Hematopoietic multipotent progenitor cell treated with erythropoietin and hydrocortisone succinate and interleukin-3 and kit ligand, for 6 days (in vitro differentiated cells): ENCODE measurements at regions not wholly inside any gene's neighbourhood (a gene's known extent, or its start where the extent isn't known, plus 50 kb on each side); places are given as distances from the start of the nearest gene placed in this dataset.

Experiments used
- DNase-seq: peaks from one replicate; pipeline ENCODE4 v3.0.0-alpha.2; 2015

DNA sequence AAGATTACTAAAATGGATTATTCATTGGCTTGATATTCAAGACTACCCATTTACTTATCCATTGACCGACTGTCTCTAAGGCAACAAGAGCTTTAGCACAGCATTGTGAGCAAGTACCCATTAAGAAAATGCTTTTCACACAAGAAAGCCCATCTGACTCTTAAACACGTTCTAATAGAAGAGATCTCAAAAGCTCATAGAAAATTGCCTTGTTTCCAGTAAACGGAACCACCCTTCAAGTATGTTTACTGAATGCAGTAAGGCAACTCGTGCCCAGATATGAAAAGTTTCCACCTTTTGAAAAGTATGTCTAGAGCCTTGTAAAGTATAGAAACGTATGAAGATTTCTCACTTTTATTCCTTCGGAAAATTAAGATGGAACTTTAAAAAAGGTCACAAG lies 655.3 kb upstream of the ALCAM start:
- no peak for DNase-seq

DNA sequence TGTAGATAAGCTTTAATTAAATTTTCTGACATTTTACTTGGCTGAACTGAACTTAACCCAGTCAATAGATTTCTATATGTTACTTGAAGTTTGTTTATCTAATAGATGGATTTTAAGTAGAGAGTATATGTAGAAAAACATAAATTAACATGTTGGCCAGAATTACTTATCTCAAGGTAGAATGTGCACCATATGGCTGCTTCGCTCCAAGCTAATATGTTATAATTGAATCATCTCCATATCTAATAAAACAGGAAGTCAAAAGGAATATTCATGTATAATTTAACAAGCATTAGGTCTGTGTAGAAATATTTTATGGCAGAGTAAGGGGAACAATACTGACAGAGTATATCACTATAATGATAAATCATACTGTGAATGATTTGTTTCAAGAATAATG lies 650.7 kb upstream of the ALCAM start:
- DNase-seq, result no peak

- DNase-seq, result no peak
These were observed 648.9 kb upstream of the ALCAM start for GRCh38 chr3:104717828-104718196.

DNA sequence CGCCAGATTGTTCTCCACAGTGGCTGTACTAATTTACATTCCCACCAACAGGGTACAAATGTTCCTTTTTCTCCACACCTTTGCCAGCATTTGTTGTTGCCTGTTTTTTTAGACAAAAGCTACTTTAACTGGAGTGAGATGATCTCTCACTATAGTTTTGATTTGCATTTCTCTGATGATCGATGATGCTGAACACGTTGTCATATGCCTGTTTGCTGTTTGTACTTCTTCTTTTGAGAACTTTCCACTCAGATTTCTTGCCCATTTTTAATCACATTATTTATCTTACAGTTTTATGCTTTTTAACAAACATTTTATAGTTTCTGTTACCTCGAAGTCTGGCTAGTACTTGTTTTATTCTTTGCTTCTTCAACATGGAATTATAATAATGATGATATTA lies 643.7 kb upstream of the ALCAM start:
- no peak for DNase-seq

DNA sequence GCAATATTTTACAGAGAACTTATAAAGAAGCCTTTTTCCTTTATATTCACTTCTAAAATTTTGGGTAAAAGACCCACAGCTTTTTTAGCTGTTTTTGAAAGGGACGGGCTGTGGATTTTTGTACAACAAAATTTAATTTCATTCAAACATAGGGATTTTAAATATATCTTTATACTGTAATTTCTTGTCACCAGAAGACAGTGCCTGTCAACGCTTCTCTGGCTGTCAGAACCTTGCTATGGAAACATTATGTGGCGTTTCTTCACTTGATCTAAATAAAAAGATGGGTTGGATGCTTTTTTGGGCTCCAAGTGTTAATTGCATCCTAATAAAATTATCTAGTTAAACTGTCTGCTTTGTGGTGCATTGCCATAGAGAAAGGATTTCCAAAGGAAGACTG lies 635.6 kb upstream of the ALCAM start:
- DNase-seq, result no peak

DNA sequence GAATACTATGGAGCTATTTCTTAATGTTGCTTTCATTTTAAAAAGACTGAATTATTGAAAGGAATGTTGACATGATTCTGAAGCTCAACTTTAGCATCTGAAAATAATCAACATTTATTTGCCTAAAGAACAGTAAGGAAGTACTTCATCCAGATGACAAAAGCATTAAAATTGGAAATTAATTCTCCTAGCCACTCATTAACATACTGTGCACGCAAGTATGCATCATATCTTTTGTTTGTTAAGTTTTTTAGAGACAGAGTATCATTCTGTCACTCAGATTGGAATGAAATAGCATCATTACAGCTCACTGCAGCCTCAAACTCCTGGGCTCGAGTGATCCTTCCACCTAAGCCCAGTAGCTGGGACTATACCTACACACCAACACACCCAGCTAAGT lies 632.1 kb upstream of the ALCAM start:
- DNase-seq, result no peak

- no peak for DNase-seq
These were observed 631.0 kb upstream of the ALCAM start for GRCh38 chr3:104735691-104736090.

GRCh38 chr3:104738271-104738670 lies 628.4 kb upstream of the ALCAM start:
- DNase-seq, result no peak

GRCh38 chr3:104740874-104741379 lies 625.8 kb upstream of the ALCAM start:
- DNase-seq, result no peak

GRCh38 chr3:104742044-104742443 lies 624.7 kb upstream of the ALCAM start:
- DNase-seq, result no peak

GRCh38 chr3:104745313-104745712 lies 621.4 kb upstream of the ALCAM start:
- no peak for DNase-seq

GRCh38 chr3:104746056-104746455 lies 620.7 kb upstream of the ALCAM start:
- DNase-seq, result no peak

DNA sequence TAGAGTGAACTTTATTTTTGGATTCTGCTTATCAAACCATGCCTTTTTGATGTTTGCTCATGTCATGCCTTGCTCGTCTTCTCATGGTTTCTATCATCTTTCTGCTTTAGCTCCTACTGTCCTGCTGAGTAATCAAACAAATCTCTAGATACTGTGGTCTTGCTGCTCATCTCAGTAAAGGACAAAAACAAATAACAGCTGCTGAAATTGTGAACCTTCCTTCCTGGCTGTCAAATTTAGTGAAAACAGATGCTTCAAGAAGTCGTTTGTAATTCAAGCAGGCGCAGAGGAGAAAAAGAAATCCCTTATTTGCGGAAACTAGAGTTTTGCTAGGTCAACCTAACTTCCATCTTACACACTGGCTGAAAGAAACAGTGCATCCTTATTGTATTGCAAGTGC lies 616.1 kb upstream of the ALCAM start:
- no peak for DNase-seq

DNA sequence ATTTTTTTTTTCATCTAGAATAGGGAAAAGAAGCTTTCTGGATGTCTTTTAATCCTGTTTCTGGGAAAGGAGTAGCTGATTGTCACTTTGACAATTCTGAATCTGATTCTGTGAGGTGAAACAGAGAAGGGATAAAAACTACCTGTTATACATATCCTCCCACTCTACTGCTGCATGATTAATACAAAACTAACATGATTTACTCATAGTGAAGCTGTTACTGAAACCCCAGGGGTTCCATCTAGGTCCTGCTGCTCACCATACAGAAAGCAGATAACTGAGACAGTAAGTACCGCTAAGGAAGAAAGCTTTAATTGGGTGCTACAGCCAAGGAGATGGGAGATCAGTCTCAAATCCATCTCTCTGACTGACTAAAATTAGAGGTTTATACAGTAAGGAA lies 610.9 kb upstream of the ALCAM start:
- DNase-seq, result no peak

GRCh38 chr3:104763007-104763406 lies 603.7 kb upstream of the ALCAM start:
- DNase-seq, result no peak

DNA sequence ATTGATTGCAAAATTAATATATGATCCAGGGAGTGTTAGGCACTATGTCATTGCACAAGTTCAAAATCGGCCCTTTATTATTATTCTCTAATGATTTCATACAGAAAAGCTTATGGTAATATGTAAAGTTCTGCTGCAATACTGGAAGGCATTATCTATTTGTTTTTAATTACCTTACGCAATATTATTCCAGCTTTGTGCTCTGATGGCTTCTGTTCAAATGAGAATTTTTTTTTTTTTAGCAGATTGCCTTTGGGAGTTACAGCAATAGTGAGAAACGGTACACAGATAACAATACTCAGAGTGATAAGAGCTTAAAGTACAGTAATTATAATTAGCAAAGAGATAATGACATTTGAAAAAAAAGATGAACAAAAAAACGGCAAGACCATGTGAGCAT lies 602.2 kb upstream of the ALCAM start:
- DNase-seq, result no peak

DNA sequence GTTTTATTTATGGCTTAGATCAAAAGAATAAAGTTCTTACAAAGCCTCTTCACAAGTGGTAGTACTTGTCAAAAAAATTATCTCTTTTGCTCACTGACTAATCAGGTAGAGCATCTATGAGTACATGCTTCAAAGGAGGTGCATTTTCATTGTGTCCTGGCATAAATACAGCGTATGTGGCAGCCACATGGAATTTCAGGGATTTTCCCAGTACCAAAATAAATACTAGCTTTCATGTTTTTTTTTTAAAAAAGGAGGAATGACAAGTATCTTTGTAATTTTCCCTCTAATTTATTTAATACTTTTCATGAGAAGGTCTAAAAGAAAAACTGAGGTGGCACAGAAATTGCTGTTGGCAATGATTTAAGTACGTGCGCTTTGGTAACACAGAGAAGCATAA lies 597.8 kb upstream of the ALCAM start:
- no peak for DNase-seq

- no peak for DNase-seq
These were observed 587.4 kb upstream of the ALCAM start for GRCh38 chr3:104779324-104779723.

GRCh38 chr3:104781112-104781511 lies 585.6 kb upstream of the ALCAM start:
- no peak for DNase-seq

- no peak for DNase-seq
These were observed 580.8 kb upstream of the ALCAM start for GRCh38 chr3:104785947-104786346.

GRCh38 chr3:104787306-104787705 lies 579.4 kb upstream of the ALCAM start:
- no peak for DNase-seq

- DNase-seq, result no peak
These were observed 577.9 kb upstream of the ALCAM start for GRCh38 chr3:104788807-104789206.

DNA sequence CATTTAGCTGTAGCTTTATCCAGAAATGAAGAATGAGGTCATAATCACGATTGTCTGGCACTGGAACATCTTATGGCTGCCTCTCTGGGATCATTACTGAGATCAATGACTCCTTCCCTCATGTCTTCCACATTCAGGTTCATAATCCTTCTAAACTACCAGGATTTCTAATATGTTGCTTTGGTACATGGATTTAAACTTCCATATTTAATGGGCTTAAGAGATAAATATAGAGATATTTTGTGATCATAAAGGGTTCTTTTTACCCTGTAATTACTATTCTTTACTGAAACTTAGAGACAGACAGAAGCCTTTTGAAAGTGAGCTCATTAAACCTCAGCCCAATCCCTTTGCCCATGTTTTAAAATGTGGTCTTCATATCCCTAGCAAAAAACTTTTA lies 575.4 kb upstream of the ALCAM start:
- no peak for DNase-seq

DNA sequence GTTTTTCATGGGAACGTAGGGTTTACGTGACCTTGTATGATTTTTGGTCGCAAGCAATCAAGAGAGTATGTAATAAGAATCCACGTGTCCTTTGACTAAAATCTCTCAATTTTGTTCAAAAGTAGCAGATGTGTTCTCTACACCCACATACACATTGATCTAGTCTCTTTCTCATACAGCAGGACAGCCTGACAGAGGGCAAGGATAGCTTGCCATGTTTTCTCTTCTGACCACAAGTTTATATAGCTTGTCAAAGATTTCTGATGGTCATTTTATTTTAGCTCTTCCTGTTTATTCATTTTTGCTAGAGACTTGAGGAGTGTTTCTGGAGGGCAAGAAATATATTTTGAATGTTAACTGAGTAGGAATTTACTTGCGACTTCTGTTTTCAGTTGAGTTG lies 570.2 kb upstream of the ALCAM start:
- no peak for DNase-seq

- DNase-seq, result no peak
These were observed 561.7 kb upstream of the ALCAM start for GRCh38 chr3:104805042-104805441.

- no peak for DNase-seq
These were observed 561.2 kb upstream of the ALCAM start for GRCh38 chr3:104805508-104805907.
